ENCODE measurements at regions not wholly inside any gene's neighbourhood (a gene's known extent, or its start where the extent isn't known, plus 50 kb on each side); places are given as distances from the start of the nearest gene placed in this dataset.

GRCh38 chr1:30611741-30612309 is 111.6 kb downstream of the MATN1 start:
- H3K9ac ChIP-seq (ENCODE audit: low read depth in 1 of 2, low read length in 2 of 2) = no peak overlapping the region
- no peak for DNase-seq (ENCODE audit: low spot score)
- H3K27ac ChIP-seq (ENCODE audit: low read depth in 1 of 2, low read length in 2 of 2) = no peak overlapping the region
- no peaks in the 10 kb centered on the region for H3K36me3 ChIP-seq (ENCODE audit: control insufficient read depth in 4 of 4, insufficient read depth in 3 of 4, low read depth in 1 of 4, low read length in 3 of 4)
- no peaks in the 10 kb centered on the region for H3K9me3 ChIP-seq (ENCODE audit: control insufficient read depth in 4 of 4, low read length in 3 of 4)
- no peaks in the 10 kb centered on the region for H3K4me1 ChIP-seq (ENCODE audit: control insufficient read depth in 4 of 4, insufficient read depth in 4 of 4, low read length in 3 of 4)
- no peaks in the 10 kb centered on the region for H3K27me3 ChIP-seq (ENCODE audit: control insufficient read depth in 4 of 4, insufficient read depth in 4 of 4, low read length in 3 of 4)
- H3K4me3 ChIP-seq (ENCODE audit: low read depth in 1 of 3, low read length in 3 of 3) = no peak overlapping the region
- 61% methylated on average over 5 of the region's 5 CpGs for WGBS
- TF ChIP-seq REST (IDR thresholded peaks at IDR 0.05) (peak; percentile 61), JUND (IDR thresholded peaks at IDR 0.05) (no peak), YY1 (IDR thresholded peaks at IDR 0.05) (no peak)

GRCh38 chr1:30610917-30611316 is 112.5 kb downstream of the MATN1 start:
- no peaks in the 10 kb centered on the region for H3K9me3 ChIP-seq (ENCODE audit: control insufficient read depth in 4 of 4, low read length in 3 of 4)

More at GRCh38 chr1:30610917-30611316, 112.5 kb downstream of the MATN1 start:
- Histone ChIP-seq H3K27ac (ENCODE audit: low read depth in 1 of 2, low read length in 2 of 2) (no peak overlapping the region), H3K9ac (ENCODE audit: low read depth in 1 of 2, low read length in 2 of 2) (no peak overlapping the region), H3K4me1 (ENCODE audit: control insufficient read depth in 4 of 4, insufficient read depth in 4 of 4, low read length in 3 of 4) (no peaks in the 10 kb centered on the region), H3K36me3 (ENCODE audit: control insufficient read depth in 4 of 4, insufficient read depth in 3 of 4, low read depth in 1 of 4, low read length in 3 of 4) (no peaks in the 10 kb centered on the region), H3K4me3 (ENCODE audit: low read depth in 1 of 3, low read length in 3 of 3) (no peak overlapping the region), H3K27me3 (ENCODE audit: control insufficient read depth in 4 of 4, insufficient read depth in 4 of 4, low read length in 3 of 4) (no peaks in the 10 kb centered on the region)
- TF ChIP-seq HNF4G (IDR thresholded peaks at IDR 0.05) = no peak
- TF ChIP-seq REST (IDR thresholded peaks at IDR 0.05) = no peak
- TF ChIP-seq ZBTB33 (IDR thresholded peaks at IDR 0.05) = no peak
- no peak for TF ChIP-seq RAD21 (IDR thresholded peaks at IDR 0.05)
- TF ChIP-seq CTCF (IDR thresholded peaks at IDR 0.05; ENCODE audit: low read depth, low read length, missing input control) = no peak
- no peak for TF ChIP-seq TAF1 (conservative IDR thresholded peaks at IDR 0.05)
- no peak for TF ChIP-seq HNF4A (conservative IDR thresholded peaks at IDR 0.05)
- TF ChIP-seq MAX (IDR thresholded peaks at IDR 0.05) = no peak
- no peak for TF ChIP-seq YY1 (IDR thresholded peaks at IDR 0.05)
- no peak for TF ChIP-seq SP1 (IDR thresholded peaks at IDR 0.05)
- no peak for TF ChIP-seq JUND (IDR thresholded peaks at IDR 0.05)
- no peak for DNase-seq (ENCODE audit: low spot score)
